ENCODE measurements at regions not wholly inside any gene's neighbourhood (a gene's known extent, or its start where the extent isn't known, plus 50 kb on each side); places are given as distances from the start of the nearest gene placed in this dataset.

DNA sequence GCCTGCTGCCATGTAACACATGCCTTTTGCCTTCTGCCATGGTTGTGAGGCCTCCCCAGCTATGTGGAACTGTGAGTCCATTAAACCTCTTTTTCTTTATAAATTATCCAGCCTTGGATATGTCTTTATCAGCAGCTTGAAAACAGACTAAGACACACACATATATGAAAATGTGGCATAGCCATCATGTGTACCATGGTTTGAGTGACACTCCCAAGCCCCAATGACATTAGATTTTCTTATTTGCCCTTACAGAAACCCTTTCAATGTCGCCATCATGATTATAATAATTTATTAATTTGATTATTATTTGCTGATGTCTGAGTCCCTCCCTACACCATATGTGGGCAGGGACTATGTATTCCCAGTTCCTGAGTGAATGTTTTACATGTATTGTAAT lies 63.5 kb upstream of the FGGY start:
- Histone ChIP-seq H3K79me2 (replicated peaks; ENCODE audit: insufficient read depth, low read length) (no peaks in the 10 kb centered on the region), H3K4me2 (ENCODE audit: low read length) (no peak overlapping the region), H3K4me3 (ENCODE audit: low read length) (no peak overlapping the region)

DNA sequence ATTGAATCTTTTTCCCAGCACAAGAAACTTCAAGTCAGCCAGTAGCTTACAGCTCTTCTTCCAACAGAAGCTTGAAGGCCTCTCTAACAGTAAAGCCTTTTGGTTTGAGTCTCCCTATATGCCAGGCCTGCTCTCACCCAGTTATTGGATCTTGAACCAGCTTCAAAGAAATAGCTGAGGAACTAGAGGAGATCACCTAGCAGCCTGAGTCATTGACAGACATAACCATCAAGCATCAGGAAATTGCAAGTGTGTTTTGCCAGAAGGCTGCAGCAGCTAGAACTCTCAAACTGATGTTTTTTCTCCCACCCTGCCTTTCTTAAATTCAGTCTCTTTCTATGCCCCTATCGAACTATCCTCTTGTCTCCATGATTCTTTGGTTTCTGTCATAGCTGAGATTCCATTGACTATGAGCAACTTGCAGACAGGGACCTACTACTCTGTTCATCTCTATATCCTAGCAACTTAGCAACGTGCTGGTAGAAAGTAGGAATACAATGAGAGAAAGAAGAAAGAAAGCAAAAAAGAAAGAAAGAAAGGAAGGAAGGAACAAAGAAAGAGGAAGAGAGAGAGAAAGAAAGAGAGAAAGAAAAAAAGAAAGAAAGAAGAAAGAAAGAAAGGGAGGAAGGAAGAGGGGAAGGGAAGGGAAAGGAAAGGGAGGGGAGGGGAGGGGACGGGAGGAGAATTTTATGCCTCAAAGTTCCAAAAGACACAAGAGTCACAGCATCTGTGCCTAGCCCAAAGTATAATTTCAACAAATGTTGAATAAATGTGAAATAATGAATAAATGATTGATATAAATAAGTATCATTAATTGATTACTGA lies 60.0 kb upstream of the FGGY start:
- Histone ChIP-seq H3K4me3 (ENCODE audit: low read length) (no peak overlapping the region), H3K4me2 (ENCODE audit: low read length) (no peak overlapping the region), H3K27me3 (ENCODE audit: insufficient read depth, low read depth, low read length) (no peaks in the 10 kb centered on the region), H4K20me1 (ENCODE audit: insufficient read depth) (no peaks in the 10 kb centered on the region), H3K36me3 (ENCODE audit: insufficient read depth, low read length) (no peaks in the 10 kb centered on the region), H3F3A (ENCODE audit: insufficient read depth, low read length, poor library complexity, severe bottlenecking) (no peaks in the 10 kb centered on the region), H3K27ac (ENCODE audit: low read length) (no peak overlapping the region), H3K9me3 (ENCODE audit: low read length) (no peaks in the 10 kb centered on the region), H3K9ac (ENCODE audit: low read length) (no peak overlapping the region), H3K9me2 (ENCODE audit: insufficient read depth, low read length) (no peaks in the 10 kb centered on the region), H2AFZ (ENCODE audit: low read depth, low read length) (no peak overlapping the region), H3K79me2 (replicated peaks; ENCODE audit: insufficient read depth, low read length) (no peaks in the 10 kb centered on the region)
- no peak for TF ChIP-seq TAF1 (IDR thresholded peaks at IDR 0.05; ENCODE audit: low read depth)
- no peak for TF ChIP-seq SMC3 (conservative IDR thresholded peaks at IDR 0.05; ENCODE audit: poor library complexity)
- TF ChIP-seq EZH2 (IDR thresholded peaks at IDR 0.05; ENCODE audit: borderline replicate concordance, insufficient read depth, low read length, poor library complexity, severe bottlenecking) = no peak
- no peak for TF ChIP-seq EP300 (conservative IDR thresholded peaks at IDR 0.05; ENCODE audit: poor library complexity, severe bottlenecking)
- TF ChIP-seq MXI1 (conservative IDR thresholded peaks at IDR 0.05; ENCODE audit: poor library complexity, severe bottlenecking) = no peak
- no peak for TF ChIP-seq POLR2AphosphoS5 (IDR thresholded peaks at IDR 0.05)
- TF ChIP-seq, protein P1, sequence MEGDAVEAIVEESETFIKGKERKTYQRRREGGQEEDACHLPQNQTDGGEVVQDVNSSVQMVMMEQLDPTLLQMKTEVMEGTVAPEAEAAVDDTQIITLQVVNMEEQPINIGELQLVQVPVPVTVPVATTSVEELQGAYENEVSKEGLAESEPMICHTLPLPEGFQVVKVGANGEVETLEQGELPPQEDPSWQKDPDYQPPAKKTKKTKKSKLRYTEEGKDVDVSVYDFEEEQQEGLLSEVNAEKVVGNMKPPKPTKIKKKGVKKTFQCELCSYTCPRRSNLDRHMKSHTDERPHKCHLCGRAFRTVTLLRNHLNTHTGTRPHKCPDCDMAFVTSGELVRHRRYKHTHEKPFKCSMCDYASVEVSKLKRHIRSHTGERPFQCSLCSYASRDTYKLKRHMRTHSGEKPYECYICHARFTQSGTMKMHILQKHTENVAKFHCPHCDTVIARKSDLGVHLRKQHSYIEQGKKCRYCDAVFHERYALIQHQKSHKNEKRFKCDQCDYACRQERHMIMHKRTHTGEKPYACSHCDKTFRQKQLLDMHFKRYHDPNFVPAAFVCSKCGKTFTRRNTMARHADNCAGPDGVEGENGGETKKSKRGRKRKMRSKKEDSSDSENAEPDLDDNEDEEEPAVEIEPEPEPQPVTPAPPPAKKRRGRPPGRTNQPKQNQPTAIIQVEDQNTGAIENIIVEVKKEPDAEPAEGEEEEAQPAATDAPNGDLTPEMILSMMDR (IDR thresholded peaks at IDR 0.05; ENCODE audit: poor library complexity, severe bottlenecking) = no peak
- TF ChIP-seq RAD21 (conservative IDR thresholded peaks at IDR 0.05) = no peak
- TF ChIP-seq, protein P2, sequence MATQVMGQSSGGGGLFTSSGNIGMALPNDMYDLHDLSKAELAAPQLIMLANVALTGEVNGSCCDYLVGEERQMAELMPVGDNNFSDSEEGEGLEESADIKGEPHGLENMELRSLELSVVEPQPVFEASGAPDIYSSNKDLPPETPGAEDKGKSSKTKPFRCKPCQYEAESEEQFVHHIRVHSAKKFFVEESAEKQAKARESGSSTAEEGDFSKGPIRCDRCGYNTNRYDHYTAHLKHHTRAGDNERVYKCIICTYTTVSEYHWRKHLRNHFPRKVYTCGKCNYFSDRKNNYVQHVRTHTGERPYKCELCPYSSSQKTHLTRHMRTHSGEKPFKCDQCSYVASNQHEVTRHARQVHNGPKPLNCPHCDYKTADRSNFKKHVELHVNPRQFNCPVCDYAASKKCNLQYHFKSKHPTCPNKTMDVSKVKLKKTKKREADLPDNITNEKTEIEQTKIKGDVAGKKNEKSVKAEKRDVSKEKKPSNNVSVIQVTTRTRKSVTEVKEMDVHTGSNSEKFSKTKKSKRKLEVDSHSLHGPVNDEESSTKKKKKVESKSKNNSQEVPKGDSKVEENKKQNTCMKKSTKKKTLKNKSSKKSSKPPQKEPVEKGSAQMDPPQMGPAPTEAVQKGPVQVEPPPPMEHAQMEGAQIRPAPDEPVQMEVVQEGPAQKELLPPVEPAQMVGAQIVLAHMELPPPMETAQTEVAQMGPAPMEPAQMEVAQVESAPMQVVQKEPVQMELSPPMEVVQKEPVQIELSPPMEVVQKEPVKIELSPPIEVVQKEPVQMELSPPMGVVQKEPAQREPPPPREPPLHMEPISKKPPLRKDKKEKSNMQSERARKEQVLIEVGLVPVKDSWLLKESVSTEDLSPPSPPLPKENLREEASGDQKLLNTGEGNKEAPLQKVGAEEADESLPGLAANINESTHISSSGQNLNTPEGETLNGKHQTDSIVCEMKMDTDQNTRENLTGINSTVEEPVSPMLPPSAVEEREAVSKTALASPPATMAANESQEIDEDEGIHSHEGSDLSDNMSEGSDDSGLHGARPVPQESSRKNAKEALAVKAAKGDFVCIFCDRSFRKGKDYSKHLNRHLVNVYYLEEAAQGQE (IDR thresholded peaks at IDR 0.05; ENCODE audit: borderline replicate concordance) = no peak

More for the DNA sequence above, 63.5 kb upstream of the FGGY start:
- no peak overlapping the region for H2AFZ ChIP-seq (ENCODE audit: low read depth, low read length)
- H3K27ac ChIP-seq (ENCODE audit: low read length) = no peak overlapping the region
- no peak for TF ChIP-seq EP300 (conservative IDR thresholded peaks at IDR 0.05; ENCODE audit: poor library complexity, severe bottlenecking)
- TF ChIP-seq, protein P2 (IDR thresholded peaks at IDR 0.05; ENCODE audit: borderline replicate concordance) = no peak
- TF ChIP-seq SMC3 (conservative IDR thresholded peaks at IDR 0.05; ENCODE audit: poor library complexity) = no peak
- no peak for TF ChIP-seq POLR2AphosphoS5 (IDR thresholded peaks at IDR 0.05)
- TF ChIP-seq MXI1 (conservative IDR thresholded peaks at IDR 0.05; ENCODE audit: poor library complexity, severe bottlenecking) = no peak
- TF ChIP-seq, protein P1 (IDR thresholded peaks at IDR 0.05; ENCODE audit: poor library complexity, severe bottlenecking) = no peak
- TF ChIP-seq RAD21 (conservative IDR thresholded peaks at IDR 0.05) = no peak
- no peak for TF ChIP-seq TAF1 (IDR thresholded peaks at IDR 0.05; ENCODE audit: low read depth)
- no peak for TF ChIP-seq EZH2 (IDR thresholded peaks at IDR 0.05; ENCODE audit: borderline replicate concordance, insufficient read depth, low read length, poor library complexity, severe bottlenecking)
- H3K9me3 ChIP-seq (ENCODE audit: low read length) = no peaks in the 10 kb centered on the region
- no peaks in the 10 kb centered on the region for H3K27me3 ChIP-seq (ENCODE audit: insufficient read depth, low read depth, low read length)
- no peaks in the 10 kb centered on the region for H4K20me1 ChIP-seq (ENCODE audit: insufficient read depth)
- no peaks in the 10 kb centered on the region for H3K36me3 ChIP-seq (ENCODE audit: insufficient read depth, low read length)
- H3F3A ChIP-seq (ENCODE audit: insufficient read depth, low read length, poor library complexity, severe bottlenecking) = no peaks in the 10 kb centered on the region
- H3K9me2 ChIP-seq (ENCODE audit: insufficient read depth, low read length) = no peaks in the 10 kb centered on the region
- H3K9ac ChIP-seq (ENCODE audit: low read length) = no peak overlapping the region
